ENCODE measurements at regions not wholly inside any gene's neighbourhood (a gene's known extent, or its start where the extent isn't known, plus 50 kb on each side); places are given as distances from the start of the nearest gene placed in this dataset.

DNA sequence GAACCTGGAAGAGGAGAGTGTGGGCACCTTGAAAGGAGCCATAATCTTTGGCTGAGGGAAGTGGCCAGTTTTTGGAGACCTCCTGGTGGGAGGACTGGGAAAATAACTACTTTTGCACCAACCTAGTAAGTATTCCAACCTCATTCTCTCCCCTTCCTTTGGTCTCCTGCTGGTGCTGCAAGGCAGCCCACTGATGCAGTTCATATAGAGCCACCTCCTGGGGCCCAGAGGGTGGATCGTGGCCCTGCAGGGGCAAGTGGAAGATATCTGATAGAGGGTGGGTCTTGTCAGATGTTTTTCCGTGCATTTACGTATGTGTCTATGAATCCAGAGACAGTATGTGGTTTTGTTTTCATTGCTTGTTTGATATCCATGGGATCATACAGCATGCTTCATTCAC is 172.8 kb upstream of the PITX1 start:
- TF ChIP-seq, protein P1, sequence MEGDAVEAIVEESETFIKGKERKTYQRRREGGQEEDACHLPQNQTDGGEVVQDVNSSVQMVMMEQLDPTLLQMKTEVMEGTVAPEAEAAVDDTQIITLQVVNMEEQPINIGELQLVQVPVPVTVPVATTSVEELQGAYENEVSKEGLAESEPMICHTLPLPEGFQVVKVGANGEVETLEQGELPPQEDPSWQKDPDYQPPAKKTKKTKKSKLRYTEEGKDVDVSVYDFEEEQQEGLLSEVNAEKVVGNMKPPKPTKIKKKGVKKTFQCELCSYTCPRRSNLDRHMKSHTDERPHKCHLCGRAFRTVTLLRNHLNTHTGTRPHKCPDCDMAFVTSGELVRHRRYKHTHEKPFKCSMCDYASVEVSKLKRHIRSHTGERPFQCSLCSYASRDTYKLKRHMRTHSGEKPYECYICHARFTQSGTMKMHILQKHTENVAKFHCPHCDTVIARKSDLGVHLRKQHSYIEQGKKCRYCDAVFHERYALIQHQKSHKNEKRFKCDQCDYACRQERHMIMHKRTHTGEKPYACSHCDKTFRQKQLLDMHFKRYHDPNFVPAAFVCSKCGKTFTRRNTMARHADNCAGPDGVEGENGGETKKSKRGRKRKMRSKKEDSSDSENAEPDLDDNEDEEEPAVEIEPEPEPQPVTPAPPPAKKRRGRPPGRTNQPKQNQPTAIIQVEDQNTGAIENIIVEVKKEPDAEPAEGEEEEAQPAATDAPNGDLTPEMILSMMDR (IDR thresholded peaks at IDR 0.05): no peak
- no peak for TF ChIP-seq POLR2AphosphoS5 (IDR thresholded peaks at IDR 0.05)
